ENCODE measurements at regions not wholly inside any gene's neighbourhood (a gene's known extent, or its start where the extent isn't known, plus 50 kb on each side); places are given as distances from the start of the nearest gene placed in this dataset.
A peak's percentile ranks its signal among the peaks of the same experiment; 100 is the strongest.

GRCh38 chr5:68540798-68541590 is 325.4 kb downstream of the PIK3R1 start:
- ATAC-seq (no peak), DNase-seq (ENCODE audit: missing footprints) (no peak)
- intact Hi-C loops (cut with DNase I) = no loop called here

- no peak for ATAC-seq
- DNase-seq (ENCODE audit: missing footprints) = no peak
- intact Hi-C loops (cut with DNase I) = no loop called here
Measured at GRCh38 chr5:68542207-68542606, 326.7 kb downstream of the PIK3R1 start.

GRCh38 chr5:68543212-68543611 is 327.7 kb downstream of the PIK3R1 start:
- intact Hi-C loops (cut with DNase I) = no loop called here
- DNase-seq (ENCODE audit: missing footprints) = no peak
- ATAC-seq = peak; percentile 92

DNA sequence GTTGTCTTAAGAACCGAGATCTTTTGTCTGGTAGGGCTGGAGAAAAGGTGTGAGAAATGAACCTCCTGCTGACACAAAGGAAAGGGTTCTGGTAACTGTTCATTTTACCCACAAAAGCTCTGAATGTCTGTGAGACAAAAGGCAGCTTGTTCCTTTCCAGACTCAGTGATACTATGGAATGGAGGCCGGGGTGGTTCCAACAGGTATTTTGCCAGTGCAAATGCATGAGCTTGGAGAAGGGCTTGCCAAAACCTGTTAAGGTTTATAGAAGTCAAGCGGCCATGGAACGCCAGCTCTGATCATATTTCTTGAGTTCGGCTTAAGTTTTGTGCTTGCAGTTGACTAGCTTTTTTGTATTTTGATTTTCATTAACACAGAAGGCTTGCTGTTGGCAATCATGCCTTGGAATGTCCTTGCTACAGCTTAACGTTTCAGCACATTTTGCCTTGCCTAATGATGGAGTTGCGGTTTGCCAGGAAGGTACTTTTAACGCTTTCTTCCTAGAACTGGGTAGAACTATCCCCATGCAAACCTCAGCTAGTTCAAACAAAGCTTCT is 328.6 kb downstream of the PIK3R1 start:
- no peak for ATAC-seq
- intact Hi-C loops (cut with DNase I) = no loop called here
- DNase-seq (ENCODE audit: missing footprints) = no peak

DNA sequence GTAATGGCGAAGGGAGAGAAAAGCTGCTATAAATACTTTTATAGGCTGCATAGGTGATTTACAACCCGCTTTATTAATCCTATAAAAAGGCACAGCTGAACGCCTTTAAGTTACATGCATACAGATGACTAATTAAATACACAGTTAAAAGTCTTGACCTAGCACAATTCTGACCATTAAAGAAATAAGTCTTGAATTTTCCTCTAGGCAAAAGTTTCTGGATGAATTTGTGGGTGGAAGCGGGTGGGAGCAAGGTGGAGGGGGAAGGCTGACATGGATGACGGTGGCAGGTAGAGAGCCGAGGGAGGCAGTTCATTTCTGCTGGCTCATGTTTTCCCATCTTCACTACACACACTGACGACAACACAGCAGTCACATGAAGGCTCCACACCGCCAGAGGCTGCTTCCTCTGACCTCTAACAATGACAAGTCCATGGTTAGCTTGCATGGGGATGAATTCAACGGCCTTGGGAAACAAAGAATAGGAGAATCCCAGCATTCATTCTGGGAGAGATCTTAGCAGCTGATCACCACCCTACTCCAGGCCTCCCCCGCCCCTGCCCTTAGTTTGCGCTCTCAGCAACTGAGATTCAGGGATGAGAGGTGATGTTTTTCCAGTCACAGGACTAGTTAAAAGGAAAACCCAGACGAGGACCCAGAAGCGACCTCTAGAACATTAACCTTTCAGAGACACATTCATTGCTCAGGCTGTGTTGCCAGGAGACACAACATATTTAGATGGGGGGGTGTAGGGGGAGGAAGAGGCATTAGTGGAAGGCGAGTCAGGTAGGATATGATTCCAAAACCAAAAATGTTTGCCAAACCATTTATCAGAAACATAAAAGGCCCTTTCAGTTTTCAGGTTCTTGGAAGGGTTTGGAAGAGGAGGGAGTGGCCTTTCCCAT is 329.3 kb downstream of the PIK3R1 start:
- DNase-seq (ENCODE audit: missing footprints) (no peak), ATAC-seq (no peak)
- intact Hi-C loops (cut with DNase I) = no loop called here

DNA sequence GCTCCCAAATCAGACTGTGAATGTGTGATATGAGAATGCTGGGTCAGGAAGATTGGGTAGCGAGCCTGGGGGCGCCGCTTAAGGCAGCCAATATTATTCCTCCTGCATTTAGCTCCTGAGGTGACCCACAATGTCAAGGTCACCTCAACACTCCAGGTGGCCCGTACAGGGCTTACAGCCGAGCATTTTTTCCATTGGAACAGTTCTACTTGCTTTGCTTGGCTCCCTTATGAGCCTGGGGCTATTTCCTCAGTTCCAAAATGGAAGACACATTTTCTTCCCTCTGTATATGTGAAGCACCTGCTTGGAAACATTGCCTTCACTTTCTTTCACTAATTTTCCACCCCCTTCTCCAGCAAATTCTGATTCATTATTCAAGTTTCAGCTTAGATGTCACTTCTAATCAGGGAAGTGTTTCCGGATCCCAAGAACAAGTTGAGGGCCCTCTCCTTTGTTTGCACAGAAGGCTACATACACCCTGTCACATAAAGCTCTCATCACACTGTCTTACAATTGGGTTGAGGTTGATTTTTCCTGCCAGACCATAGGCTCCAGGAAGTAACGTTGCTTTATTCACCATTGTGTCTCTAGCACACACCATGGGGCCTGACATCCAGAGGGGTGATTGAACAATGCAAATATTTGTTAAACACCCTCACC is 330.2 kb downstream of the PIK3R1 start:
- no peak for DNase-seq (ENCODE audit: missing footprints)
- intact Hi-C loops (cut with DNase I) = no loop called here
- ATAC-seq = no peak

GRCh38 chr5:68547056-68547455 is 331.5 kb downstream of the PIK3R1 start:
- DNase-seq (ENCODE audit: missing footprints) (no peak), ATAC-seq (no peak)
- intact Hi-C loops (cut with DNase I) = no loop called here

GRCh38 chr5:68547622-68548021 is 332.1 kb downstream of the PIK3R1 start:
- no peak for DNase-seq (ENCODE audit: missing footprints)
- intact Hi-C loops (cut with DNase I) = no loop called here
- no peak for ATAC-seq

DNA sequence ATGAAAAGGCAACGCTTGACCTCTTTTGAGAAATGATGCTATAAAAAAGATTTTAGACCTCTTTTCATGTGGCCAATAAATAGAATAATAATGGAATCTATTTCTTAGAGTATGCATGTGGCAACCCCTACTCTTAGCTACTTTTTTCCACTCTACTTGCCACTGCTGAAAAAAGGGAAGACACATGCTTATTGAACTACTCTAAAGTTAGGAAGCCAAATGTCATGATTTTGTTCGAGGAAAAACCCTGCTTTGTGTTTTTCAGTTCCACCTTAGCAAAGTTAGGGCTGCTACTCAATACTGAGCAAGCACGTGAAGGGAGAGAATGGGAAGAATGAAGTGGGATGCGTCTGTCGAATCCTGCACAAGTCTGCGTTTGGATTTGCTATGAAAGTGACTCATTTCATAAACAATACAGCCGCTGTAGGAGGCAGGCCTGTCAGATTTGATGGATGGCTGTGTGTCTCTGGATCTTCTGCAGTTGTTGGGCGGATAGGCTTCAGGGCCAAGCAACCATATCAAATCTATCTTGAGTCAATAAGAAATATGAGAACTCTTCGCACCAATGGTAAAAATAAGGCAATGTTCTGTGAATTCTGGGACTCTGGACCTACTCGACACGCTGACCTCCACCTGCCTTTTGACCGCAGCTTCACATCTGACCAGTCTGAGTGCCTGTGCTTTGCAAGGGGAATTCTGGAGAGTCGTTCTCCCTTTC is 333.6 kb downstream of the PIK3R1 start:
- ATAC-seq = no peak
- intact Hi-C loops (cut with DNase I) = no loop called here

GRCh38 chr5:68550015-68550414 is 334.5 kb downstream of the PIK3R1 start:
- intact Hi-C loops (cut with DNase I) = no loop called here
- no peak for DNase-seq (ENCODE audit: missing footprints)
- no peak for ATAC-seq

More for the DNA sequence above, 333.6 kb downstream of the PIK3R1 start:
- no peak for DNase-seq (ENCODE audit: missing footprints)

DNA sequence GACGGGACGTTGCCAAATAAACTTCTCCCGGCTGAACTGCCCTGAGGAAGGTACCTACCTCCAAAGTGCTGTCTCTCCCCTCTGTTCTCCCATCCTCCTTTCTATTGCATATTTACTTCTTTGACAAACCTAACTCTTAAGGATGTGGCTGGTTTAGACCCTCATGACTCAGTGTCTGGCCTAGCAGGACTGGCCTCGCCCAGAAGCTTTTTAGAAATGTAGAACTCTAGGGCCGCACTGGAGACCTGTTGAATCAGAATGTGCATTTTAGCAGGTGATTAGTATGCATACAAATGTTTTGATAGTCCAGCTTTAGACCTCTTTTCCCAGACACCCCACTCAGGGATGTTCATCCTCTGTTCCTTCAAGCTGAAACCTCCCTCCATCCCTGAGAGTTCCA is 335.9 kb downstream of the PIK3R1 start:
- intact Hi-C loops (cut with DNase I) = no loop called here
- no peak for ATAC-seq
- DNase-seq (ENCODE audit: missing footprints) = no peak

GRCh38 chr5:68554571-68555279 is 339.2 kb downstream of the PIK3R1 start:
- intact Hi-C loops (cut with DNase I) = no loop called here
- ATAC-seq = peak; percentile 52
- peak; percentile 74 for DNase-seq (ENCODE audit: missing footprints)

DNA sequence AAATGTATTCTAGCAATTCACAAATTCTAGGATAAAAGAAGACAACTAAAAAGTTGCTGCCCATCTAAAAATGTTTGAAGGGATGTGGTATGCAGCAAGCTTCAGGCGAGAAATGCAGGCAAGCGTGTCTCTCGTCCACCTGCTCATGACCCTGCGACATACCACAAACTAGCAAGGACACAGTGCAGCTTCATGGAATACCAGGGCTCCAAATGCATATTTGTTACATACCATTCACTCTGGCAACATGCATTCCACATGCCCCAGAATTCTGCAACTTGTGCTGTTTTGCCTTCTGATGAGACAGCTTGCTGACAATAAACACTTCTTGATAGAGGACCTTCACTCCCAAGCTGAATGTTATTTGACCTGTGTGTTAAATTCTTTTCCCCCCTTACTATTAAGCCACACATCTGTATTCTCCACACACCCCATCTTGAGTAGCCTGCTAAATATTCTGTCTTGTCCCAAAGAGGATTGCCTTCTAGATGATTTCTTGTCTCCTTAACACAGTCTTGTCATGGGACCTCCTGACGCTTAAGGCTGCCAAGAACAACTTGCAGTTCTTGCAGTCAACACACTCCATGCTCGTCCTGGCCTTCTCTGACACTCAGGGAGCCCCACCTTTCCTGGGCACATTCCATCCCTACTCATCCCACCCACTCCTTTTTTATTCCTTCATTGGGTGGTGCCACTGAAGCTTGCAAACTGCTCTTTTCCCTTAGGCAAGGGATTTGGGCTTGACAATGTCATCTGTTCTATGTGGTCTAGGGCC is 340.5 kb downstream of the PIK3R1 start:
- ATAC-seq = no peak
- intact Hi-C loops (cut with DNase I) = no loop called here

DNA sequence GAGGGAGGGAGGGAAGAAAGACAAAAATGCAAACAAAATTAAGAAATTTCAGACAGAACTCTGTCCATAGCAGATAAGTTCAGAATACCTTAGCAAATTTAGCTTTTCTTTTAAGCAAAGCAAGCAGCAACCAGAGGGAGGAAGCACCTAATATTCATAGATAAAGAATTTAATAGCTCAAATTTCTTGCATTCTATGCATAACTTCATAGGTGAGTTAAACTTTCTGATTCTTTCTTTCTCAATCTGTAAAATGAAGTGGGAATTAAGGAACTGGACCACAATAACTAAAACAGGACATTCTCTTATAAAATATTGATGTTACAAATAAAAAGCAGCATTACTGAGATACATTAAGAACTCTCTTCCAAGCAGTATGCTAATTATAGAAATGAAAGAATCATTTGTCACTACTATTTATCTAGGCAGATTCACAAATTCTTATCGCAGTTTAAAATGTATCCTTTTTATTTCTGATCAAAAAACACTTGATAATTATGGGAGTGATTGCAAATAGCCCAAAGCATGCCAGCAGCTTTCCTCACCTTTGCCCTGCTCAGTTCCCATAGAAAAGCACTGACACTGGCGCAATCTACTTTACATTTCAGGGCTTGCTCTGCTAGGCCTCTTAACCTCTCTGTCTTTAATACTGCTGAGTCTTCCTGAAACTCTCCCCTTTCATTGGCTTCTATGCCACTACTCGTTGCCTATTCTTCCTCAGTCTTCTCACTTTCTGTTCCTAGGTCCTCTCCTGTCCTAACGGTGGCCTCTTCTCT is 341.8 kb downstream of the PIK3R1 start:
- no peak for ATAC-seq
- intact Hi-C loops (cut with DNase I) = no loop called here
- no peak for DNase-seq (ENCODE audit: missing footprints)

More for the DNA sequence above, 340.5 kb downstream of the PIK3R1 start:
- DNase-seq (ENCODE audit: missing footprints) = no peak

- no peak for DNase-seq (ENCODE audit: missing footprints)
- intact Hi-C loops (cut with DNase I) = no loop called here
- ATAC-seq = peak; percentile 91
Measured at GRCh38 chr5:68562308-68562707, 346.8 kb downstream of the PIK3R1 start.

DNA sequence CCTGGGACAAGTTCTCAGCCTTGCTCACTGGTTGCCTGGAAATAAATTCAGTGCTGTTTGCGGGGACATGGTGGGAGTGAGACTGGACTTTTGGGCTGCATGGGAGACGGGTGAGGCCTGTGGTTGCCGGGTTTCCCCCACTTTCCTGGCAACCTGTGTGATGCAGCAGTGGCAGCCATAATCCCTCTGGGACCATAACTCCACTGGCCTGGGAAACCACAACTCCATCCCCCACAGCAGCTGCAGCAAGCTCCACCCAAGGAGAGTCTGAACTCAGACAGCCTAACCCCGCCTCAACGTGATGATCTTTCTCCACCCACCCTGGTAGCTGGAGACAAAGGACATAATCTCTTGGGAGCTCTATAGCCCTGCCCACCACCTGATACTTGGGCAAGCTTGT is 349.9 kb downstream of the PIK3R1 start:
- ATAC-seq = no peak
- intact Hi-C loops (cut with DNase I) = no loop called here
- DNase-seq (ENCODE audit: missing footprints) = no peak

DNA sequence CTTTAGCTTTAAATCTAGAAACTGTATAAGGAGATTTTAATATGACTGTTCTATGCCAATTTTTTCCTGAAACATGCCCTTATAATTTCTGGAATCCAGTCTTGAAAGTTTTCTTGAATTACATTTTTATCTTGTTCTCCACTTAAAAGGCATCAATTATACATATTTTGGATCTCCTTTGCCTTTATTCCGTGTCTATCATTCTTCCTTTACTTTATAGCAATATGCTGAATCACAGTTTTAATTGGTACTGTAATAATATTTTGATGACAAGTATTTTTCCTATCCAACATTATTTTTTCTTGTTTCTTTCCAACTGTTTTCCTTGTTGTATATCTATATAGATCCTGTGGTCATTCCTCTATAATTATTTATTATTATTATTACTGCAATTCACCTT is 361.2 kb downstream of the PIK3R1 start:
- ATAC-seq (no peak), DNase-seq (ENCODE audit: missing footprints) (no peak)
- intact Hi-C loops (cut with DNase I) = no loop called here
